GM12801 (cell line): ENCODE measurements at regions not wholly inside any gene's neighbourhood (a gene's known extent, or its start where the extent isn't known, plus 50 kb on each side); places are given as distances from the start of the nearest gene placed in this dataset.

Source experiments
- CTCF ChIP-seq: IDR thresholded peaks from one replicate; pipeline ENCODE4 v1.5.1; 2011; ENCODE audit warnings: control low read depth; ENCODE audit not compliant: insufficient read length; ENCODE audit errors: extremely low read depth

- TF ChIP-seq CTCF: no peak
Measured at GRCh38 chr2:42931146-42931817, 138.9 kb upstream of the HAAO start.

GRCh38 chr2:42930025-42930581 lies 137.7 kb upstream of the HAAO start:
- TF ChIP-seq CTCF: no peak

- TF ChIP-seq CTCF: no peak
Measured at GRCh38 chr2:42929546-42930024, 137.2 kb upstream of the HAAO start.

GRCh38 chr2:42928692-42929545 lies 136.5 kb upstream of the HAAO start:
- TF ChIP-seq CTCF: no peak

GRCh38 chr2:42928161-42928691 lies 135.8 kb upstream of the HAAO start:
- TF ChIP-seq CTCF: no peak

- no peak for TF ChIP-seq CTCF
Measured at GRCh38 chr2:42927334-42928160, 135.2 kb upstream of the HAAO start.
